GM23248 (cell line): ENCODE measurements at regions not wholly inside any gene's neighbourhood (a gene's known extent, or its start where the extent isn't known, plus 50 kb on each side); places are given as distances from the start of the nearest gene placed in this dataset.

Experiments
- EZH2 ChIP-seq: fragments of 200-600 bp; sonication (generic); IDR thresholded peaks from 2 replicates; pipeline ENCODE4 v1.6.1; 2018; ENCODE audit warnings: antibody characterized with exemption, mild to moderate bottlenecking; ENCODE audit not compliant: insufficient read depth, poor library complexity, severe bottlenecking
- EZH2phosphoT487 ChIP-seq: fragments of 200-600 bp; sonication (generic); IDR thresholded peaks from 2 replicates; pipeline ENCODE4 v1.6.1; 2018; ENCODE audit warnings: antibody characterized with exemption, moderate library complexity, mild to moderate bottlenecking, low read depth; ENCODE audit not compliant: insufficient read depth

- TF ChIP-seq EZH2 (no peak), EZH2phosphoT487 (no peak)
Measured at GRCh38 chr2:126769118-126769517, 113.2 kb downstream of the GYPC start.
